ENCODE measurements at regions not wholly inside any gene's neighbourhood (a gene's known extent, or its start where the extent isn't known, plus 50 kb on each side); places are given as distances from the start of the nearest gene placed in this dataset.

- no peak for DNase-seq
These were observed 57.0 kb upstream of the HNRNPA3 start for GRCh38 chr2:177155631-177156030.

- DNase-seq, result peak in 1 of 2 donors; percentile 47
These were observed 50.7 kb upstream of the HNRNPA3 start for GRCh38 chr2:177161741-177162460.

Data from CD4-positive, alpha-beta T cell treated with Interleukin-4 for 1 hour (primary cell).